Stimulated activated naive CD4-positive, alpha-beta T cell (primary cell): ENCODE measurements at regions not wholly inside any gene's neighbourhood (a gene's known extent, or its start where the extent isn't known, plus 50 kb on each side); places are given as distances from the start of the nearest gene placed in this dataset.
"Not testable (repeated sequence)": the region's sequence is repeated elsewhere in the genome, so short reads cannot be mapped to it uniquely, and the experiment has no call there.

ENCODE experiments used
- DNase-seq, 6 experiments: peaks; one replicate each; lab custom pipeline; 2025; lab: John Stamatoyannopoulos, UW

GRCh38 chr11:45407226-45407625 is 121.1 kb upstream of the SYT13 start:
- DNase-seq: no peak

DNA sequence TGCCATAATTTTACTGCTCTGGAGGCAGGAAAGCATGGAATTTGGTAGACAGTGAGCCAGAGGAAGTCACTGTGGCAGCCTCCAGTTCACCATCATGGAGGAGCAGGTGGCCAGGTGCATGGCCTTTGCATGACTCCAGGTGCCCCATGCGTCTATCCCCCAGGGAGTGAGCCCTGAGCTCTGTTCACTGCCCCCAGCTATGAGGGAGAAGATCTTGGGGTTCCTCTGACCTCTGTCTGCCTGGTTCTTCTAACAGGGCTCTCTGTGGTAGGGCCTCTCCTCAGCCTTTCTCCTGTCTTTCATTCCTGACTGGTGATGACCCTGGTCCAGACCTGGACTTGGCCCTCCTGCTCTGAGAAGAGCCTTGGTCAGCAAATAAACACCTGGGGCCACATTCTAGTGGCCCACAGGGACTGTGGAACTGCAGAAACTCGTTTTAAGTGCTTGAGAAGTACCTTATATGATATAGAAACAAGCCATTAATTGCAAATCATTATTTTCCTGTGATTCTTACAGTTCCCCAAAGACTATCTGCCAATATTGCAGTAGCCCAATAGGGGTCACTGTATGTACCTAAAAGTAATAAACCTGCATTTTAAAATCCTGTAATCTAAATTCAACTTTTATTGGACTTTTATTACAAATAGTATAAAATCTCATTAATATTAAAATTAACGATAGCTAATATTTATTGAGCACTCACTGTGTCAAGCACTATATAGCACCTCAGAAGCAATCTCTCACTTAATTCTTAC is 120.0 kb upstream of the SYT13 start:
- DNase-seq: no peak

DNA sequence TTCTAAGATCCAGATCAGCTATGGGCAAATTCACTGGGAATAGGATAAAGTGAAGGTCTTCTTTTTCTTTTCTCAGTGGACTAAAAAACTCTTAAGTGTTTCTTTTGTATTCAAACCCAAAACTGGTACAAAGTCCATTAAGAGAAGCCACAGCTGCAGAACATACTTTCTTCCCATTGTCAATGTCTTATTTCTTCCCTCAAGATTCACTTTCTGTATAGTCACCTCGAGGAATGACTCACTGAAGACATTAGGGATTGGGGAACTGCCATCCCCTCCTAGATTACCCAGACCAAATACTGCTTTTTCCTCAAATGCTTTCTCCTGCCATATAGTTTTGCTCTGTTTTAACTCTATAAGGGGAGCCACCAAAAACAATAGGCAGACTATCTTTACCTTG is 117.4 kb upstream of the SYT13 start:
- DNase-seq: not testable (repeated sequence)

DNA sequence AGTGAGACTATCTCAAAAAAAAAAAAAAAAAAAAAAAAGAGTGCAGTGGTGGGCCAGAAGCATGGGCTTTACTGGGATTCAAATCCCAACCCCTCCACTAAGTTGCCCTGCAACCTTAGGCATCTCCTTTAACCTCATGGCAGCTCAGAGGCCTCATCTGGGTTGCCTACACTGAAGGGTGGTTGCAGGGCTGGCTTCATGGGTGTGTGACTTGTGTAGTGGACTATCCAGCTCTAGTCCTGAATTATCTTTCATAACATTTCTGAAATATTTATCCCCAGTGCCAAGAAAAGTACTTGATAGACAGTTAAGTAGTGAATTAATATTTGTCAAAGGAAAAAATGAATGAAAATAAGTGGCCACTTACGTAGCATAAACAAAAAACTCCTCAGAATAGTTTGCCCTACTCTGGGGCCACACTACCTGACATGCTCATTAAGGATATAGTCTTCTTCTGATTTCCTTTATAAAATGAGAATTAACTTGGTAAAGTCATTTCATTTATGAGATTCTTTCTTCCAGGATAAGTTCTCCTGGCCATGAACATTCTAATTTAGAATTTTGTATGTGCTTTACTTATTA is 116.0 kb upstream of the SYT13 start:
- DNase-seq: no peak

- no peak for DNase-seq
Measured at GRCh38 chr11:45400591-45400990, 114.5 kb upstream of the SYT13 start.

DNA sequence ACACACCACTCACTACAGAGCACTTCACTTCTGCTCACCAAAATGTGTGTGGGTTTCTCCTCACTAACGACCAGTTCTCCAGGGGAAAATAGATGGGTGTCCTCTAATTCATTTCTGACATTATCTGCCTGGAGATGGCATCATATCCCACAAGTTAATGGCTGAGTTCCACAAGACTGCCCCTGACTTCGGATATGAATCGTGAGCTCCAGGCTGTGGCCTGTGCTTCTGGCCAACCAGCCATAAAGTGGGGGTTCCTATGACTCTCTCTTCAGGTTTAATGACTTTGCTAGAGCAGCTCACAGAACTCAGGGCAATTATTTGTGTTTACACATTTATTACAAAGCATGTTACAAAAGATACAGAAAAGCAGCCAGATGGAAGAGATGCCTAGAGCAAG is 113.0 kb upstream of the SYT13 start:
- DNase-seq: no peak

DNA sequence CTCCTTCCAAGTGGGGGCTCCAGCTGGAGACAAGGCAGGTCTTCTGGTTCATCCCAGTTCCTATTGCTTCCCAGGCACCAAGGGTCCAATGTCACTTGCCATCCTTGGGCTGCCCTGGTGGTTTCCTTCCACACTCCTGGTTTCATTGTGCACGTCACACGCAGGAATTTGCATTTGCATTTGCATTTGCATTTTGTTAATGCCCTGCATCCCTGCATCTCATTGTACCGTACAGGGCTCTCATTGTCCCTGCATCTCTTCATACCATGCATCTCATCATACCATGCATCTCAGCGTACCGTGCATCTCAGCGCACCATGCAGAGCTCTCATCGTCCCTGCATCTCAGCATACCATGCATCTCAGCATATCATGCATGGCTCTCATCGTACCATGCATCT is 112.2 kb upstream of the SYT13 start:
- no peak for DNase-seq

- no peak for DNase-seq
Measured at GRCh38 chr11:45396394-45396793, 110.3 kb upstream of the SYT13 start.

DNA sequence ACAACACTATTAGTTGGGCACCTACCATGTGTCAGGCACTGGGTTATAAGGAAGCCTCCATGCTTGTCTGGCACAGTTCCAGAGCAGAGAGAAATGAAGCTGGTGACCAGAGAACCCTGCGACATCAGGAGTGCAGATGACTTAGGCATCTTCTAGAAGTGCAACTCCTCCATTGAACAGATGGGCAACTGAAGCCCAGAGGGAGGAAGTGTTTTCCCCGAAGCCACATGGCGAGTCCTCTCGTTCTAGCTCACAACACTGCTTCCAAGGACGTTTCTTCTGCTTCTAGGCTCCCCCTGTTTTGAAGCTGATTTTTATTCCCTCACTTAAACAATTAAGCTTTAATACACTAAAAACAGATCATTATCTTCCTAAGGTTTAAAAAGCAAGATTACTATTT is 109.8 kb upstream of the SYT13 start:
- DNase-seq: no peak

- no peak for DNase-seq
Measured at GRCh38 chr11:45395421-45395820, 109.3 kb upstream of the SYT13 start.

DNA sequence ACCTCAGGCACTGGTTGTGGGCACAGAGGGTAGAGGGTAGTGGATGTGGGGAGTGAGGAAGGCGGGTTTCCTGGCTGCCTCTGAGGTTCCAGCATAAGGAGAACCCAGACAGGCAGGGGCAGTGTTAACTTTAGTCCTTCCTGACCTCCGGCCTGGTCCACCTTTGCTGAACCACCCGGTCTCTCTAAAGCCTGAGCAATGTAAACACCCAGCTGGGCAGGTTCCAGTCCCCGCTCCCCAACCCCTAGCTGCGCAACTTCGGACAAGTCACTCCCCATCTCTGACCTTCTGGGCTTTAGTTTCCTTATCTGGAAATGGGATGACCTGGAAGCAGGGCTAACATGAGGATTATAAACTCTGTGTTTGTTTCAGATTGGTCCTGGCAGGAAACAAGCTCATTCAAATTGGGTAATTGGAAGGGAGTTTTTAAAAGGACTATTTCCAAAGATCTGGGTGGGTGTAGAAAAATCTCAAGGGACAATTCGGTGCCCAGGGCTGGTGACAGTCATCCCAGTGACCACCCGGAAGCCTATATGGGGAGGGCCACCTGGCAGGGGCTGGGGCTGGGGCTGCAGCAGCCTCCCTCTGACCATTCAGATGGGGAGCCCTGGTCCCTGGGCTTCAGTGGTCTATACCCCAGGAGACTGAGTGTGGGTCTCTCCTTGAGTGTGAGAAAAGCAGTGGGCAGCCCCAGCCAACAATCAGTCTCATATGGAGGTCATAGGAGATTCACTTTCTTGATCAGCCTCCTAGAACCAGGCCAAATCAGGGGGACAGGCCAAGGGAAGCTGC is 108.3 kb upstream of the SYT13 start:
- DNase-seq: no peak

DNA sequence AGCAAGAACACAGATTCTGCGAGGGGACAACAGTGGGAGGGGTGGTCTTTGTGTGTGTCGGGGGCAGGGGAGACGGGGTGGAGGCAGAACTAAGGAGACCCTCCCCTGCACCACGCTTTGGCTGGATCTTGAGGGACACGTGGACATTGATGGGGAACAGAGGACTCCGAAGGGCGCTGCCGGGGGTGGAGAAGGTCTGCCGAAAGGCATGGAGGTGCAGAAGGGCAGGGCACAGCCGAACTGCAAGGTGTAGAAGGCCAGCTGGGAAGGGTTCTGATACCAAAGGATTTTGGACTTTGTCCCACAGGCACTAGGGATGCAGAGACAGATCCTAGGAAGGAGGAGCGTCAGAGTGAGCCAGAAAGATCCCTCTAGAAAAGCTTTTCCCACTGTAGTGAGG is 107.7 kb upstream of the SYT13 start:
- DNase-seq: no peak

GRCh38 chr11:45393334-45393733 is 107.2 kb upstream of the SYT13 start:
- DNase-seq: no peak

DNA sequence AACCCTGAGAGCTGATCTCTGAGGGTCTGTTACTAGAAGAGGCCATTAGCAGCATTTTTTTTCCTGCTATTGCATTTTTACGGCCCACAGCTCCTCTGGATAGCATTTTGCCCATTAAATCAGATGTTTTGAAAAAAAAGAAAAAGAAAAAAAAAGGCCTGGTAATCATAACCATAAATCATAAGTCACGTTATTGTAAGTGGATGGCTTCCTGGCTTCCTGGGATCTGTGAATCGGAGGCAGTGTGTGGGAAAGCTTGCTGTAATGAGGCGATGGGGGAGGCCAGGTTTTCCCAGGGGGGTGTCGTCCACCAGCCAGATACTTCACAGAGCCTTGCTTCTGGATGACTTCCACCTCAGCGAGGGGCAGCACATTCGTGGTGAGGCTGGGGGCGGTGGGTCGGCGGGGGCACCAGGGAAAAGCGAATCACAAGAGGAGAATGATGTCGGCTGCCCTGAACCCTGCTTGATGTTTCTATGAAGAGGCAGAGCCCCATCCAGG is 106.5 kb upstream of the SYT13 start:
- no peak for DNase-seq

DNA sequence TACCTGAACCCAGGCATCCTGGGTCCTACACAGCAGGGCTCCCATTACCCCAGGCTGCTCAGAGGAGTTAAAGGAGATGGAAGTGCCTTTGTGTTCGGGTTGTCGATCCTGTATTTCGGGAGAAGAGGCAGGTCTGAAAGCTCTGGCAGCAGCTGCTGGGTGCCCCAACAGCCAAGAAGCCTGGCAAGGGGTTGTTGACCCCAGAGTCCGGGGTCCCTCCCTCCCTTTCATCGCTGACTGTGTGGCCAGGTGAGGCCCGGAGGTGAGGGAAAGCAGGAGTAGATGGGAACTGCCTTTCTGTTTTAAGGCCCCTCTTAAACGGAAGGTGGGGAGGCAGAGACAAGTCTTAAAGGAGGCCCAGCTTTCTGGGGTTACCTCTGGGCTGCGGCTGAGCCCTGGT is 106.0 kb upstream of the SYT13 start:
- DNase-seq: no peak

DNA sequence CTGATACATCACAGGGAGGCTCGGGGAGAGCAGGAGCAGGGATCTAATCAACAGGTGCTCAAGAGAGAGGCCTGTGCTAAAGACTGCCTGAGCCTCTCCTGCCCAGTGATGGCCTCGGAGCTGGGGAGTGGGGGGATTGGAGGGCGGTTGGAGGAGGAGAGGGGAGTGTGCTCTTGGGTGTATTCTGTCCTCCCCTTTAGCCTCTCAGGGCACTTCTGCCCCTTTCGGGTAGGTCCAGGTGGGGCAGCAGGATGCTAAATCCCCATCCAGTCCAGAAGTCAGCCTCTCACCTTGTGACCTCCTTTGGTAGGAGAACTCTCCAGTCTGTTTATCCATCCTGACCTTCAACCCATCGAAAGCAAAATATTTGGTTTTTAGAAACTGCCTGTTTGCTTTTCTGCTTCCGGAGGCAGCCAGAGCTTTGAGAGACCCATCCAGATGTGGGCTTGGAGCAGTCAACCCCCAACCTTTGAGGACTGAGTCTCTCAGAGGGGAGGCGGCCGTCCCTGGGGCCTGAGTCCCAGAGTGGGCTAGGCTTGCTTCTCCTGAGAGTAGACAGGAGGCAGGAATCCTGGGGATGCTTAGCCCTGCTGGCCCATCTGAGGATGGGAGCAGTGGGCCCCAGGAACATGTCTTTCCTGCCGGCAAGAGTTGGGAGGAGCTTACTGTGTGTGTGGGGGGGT is 105.2 kb upstream of the SYT13 start:
- no peak for DNase-seq

- DNase-seq: no peak
Measured at GRCh38 chr11:45390407-45390806, 104.3 kb upstream of the SYT13 start.

- no peak for DNase-seq
Measured at GRCh38 chr11:45388472-45388871, 102.3 kb upstream of the SYT13 start.

DNA sequence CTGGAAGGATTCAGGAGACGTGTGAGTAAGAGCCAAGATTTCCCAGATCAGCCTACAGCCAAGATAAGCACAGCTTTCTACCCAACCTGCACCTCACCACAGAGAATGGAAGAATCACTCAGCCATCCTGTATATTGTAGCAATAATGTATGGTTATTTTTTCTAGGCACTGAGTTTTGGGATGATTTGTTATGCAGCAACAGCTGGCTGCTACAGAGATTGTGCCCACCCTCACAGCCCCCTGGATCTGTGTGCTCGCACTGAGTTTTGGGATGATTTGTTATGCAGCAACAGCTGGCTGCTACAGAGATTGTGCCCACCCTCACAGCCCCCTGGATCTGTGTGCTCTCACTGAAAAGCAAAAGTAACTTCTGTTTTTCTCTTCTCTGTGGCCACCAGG is 101.7 kb upstream of the SYT13 start:
- not testable (repeated sequence) for DNase-seq

DNA sequence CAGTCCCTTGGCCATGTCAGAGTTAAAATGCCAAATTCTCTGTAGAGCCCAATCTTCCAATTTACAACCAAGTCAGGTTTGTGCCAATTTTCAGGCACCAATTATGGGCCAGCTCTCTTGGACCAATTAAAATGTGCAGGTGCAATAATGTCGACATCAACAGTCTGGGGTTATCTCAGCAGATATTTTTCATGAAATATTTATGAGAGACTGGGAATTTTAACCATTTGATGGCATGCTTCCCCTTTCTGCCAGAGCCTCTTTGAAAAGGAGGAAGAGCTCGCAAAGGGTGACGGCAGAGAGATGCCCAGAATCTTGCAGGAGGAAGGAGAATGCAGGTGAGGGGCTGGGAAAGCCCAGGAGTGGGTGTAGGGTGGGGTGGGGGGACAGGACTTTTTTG is 100.8 kb upstream of the SYT13 start:
- no peak for DNase-seq

GRCh38 chr11:45385844-45386243 is 99.7 kb upstream of the SYT13 start:
- no peak for DNase-seq

DNA sequence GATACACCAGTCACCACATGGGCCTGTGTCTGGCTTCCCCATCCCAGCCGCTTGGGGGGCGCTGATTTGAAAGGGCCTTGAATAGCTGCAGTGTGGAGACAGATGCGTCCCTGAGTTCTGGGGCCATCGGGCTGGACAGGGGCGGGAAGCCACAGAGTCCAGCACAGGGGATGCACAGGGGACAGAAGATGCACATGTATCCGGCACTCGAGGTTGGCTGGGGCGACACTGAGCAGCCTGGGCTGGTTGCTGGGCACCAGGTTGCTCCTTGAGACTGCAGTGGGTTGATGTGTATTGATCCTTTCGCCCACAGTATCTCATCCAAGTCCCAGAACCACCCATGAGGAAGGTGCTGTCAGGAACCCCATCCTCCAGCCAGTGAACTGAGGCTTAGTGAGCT is 99.3 kb upstream of the SYT13 start:
- DNase-seq: no peak
